ENCODE measurements at regions not wholly inside any gene's neighbourhood (a gene's known extent, or its start where the extent isn't known, plus 50 kb on each side); places are given as distances from the start of the nearest gene placed in this dataset.
"Not testable (repeated sequence)": the region's sequence is repeated elsewhere in the genome, so short reads cannot be mapped to it uniquely, and the experiment has no call there.

GRCh38 chr4:179048839-179049453 is 1606.7 kb upstream of the AGA start:
- Histone ChIP-seq H3K14ac (ENCODE audit: low read length in 2 of 2) (no peak overlapping the region), H4K8ac (ENCODE audit: low read length) (no peak overlapping the region), H2BK120ac (ENCODE audit: low read depth, low read length) (no peak overlapping the region), H2BK12ac (ENCODE audit: low read length in 2 of 2) (no peak overlapping the region), H3K9me3 (ENCODE audit: control insufficient read depth, low read length) (peaks cover 38% of the 10 kb centered on the region), H3K36me3 (ENCODE audit: control insufficient read depth in 1 of 2, insufficient read depth in 2 of 2, low read depth in 1 of 2, low read length in 2 of 2) (no peaks in the 10 kb centered on the region), H2BK5ac (ENCODE audit: low read depth, low read length, poor library complexity, severe bottlenecking) (no peak overlapping the region), H2AFZ (ENCODE audit: low read depth, low read length) (no peak overlapping the region), H3K9ac (ENCODE audit: low read length) (no peak overlapping the region), H4K91ac (ENCODE audit: low read length) (no peak overlapping the region), H3K4me1 (ENCODE audit: control insufficient read depth, insufficient read depth, low read depth, low read length) (no peaks in the 10 kb centered on the region), H3K23ac (ENCODE audit: low read length in 2 of 2) (no peak overlapping the region), H3K4me3 (ENCODE audit: insufficient read depth in 1 of 2, low read depth in 1 of 2, low read length in 2 of 2) (no peak overlapping the region), H2BK15ac (ENCODE audit: low read depth, poor library complexity, severe bottlenecking) (no peak overlapping the region), H3K4ac (ENCODE audit: low read depth in 1 of 2, low read length in 2 of 2) (no peak overlapping the region), H3K4me2 (ENCODE audit: low read length, poor library complexity, severe bottlenecking) (no peak overlapping the region), H2AK5ac (ENCODE audit: low read length, severe bottlenecking) (no peak overlapping the region), H3K79me1 (replicated peaks; ENCODE audit: low read length, poor library complexity, severe bottlenecking) (no peaks in the 10 kb centered on the region), H3K18ac (ENCODE audit: low read depth in 1 of 2, low read length in 2 of 2) (no peak overlapping the region), H3K27ac (ENCODE audit: low read length, poor library complexity, severe bottlenecking) (no peak overlapping the region), H3K27me3 (ENCODE audit: control insufficient read depth in 1 of 2, insufficient read depth in 1 of 2, low read length in 2 of 2) (no peaks in the 10 kb centered on the region)
- whole genome bisulfite sequencing: 78% methylated on average over 6 of the region's 6 CpGs
- no peak for DNase-seq

GRCh38 chr4:179051206-179051605 is 1609.0 kb upstream of the AGA start:
- Histone ChIP-seq H2BK5ac (ENCODE audit: low read depth, low read length, poor library complexity, severe bottlenecking) (no peak overlapping the region), H3K4me1 (ENCODE audit: control insufficient read depth, insufficient read depth, low read depth, low read length) (no peaks in the 10 kb centered on the region), H4K91ac (ENCODE audit: low read length) (no peak overlapping the region), H3K18ac (ENCODE audit: low read depth in 1 of 2, low read length in 2 of 2) (no peak overlapping the region), H3K4ac (ENCODE audit: low read depth in 1 of 2, low read length in 2 of 2) (no peak overlapping the region), H3K14ac (ENCODE audit: low read length in 2 of 2) (no peak overlapping the region), H2BK15ac (ENCODE audit: low read depth, poor library complexity, severe bottlenecking) (no peak overlapping the region), H3K27ac (ENCODE audit: low read length, poor library complexity, severe bottlenecking) (no peak overlapping the region), H2AK5ac (ENCODE audit: low read length, severe bottlenecking) (no peak overlapping the region), H2BK12ac (ENCODE audit: low read length in 2 of 2) (no peak overlapping the region), H3K4me3 (ENCODE audit: insufficient read depth in 1 of 2, low read depth in 1 of 2, low read length in 2 of 2) (no peak overlapping the region), H3K9me3 (ENCODE audit: control insufficient read depth, low read length) (peaks cover 36% of the 10 kb centered on the region), H3K27me3 (ENCODE audit: control insufficient read depth in 1 of 2, insufficient read depth in 1 of 2, low read length in 2 of 2) (no peaks in the 10 kb centered on the region), H2AFZ (ENCODE audit: low read depth, low read length) (no peak overlapping the region), H2BK120ac (ENCODE audit: low read depth, low read length) (no peak overlapping the region), H4K8ac (ENCODE audit: low read length) (no peak overlapping the region), H3K36me3 (ENCODE audit: control insufficient read depth in 1 of 2, insufficient read depth in 2 of 2, low read depth in 1 of 2, low read length in 2 of 2) (no peaks in the 10 kb centered on the region), H3K79me1 (replicated peaks; ENCODE audit: low read length, poor library complexity, severe bottlenecking) (no peaks in the 10 kb centered on the region), H3K23ac (ENCODE audit: low read length in 2 of 2) (no peak overlapping the region), H3K9ac (ENCODE audit: low read length) (no peak overlapping the region), H3K4me2 (ENCODE audit: low read length, poor library complexity, severe bottlenecking) (no peak overlapping the region)
- DNase-seq: no peak
- WGBS: no CpG with 5 or more reads among the region's 1 CpG

- Histone ChIP-seq H2BK5ac (ENCODE audit: low read depth, low read length, poor library complexity, severe bottlenecking) (no peak overlapping the region), H3K27me3 (ENCODE audit: control insufficient read depth in 1 of 2, insufficient read depth in 1 of 2, low read length in 2 of 2) (no peaks in the 10 kb centered on the region), H2AK5ac (ENCODE audit: low read length, severe bottlenecking) (no peak overlapping the region), H3K4me1 (ENCODE audit: control insufficient read depth, insufficient read depth, low read depth, low read length) (no peaks in the 10 kb centered on the region), H2BK15ac (ENCODE audit: low read depth, poor library complexity, severe bottlenecking) (no peak overlapping the region), H3K9ac (ENCODE audit: low read length) (no peak overlapping the region), H3K79me1 (replicated peaks; ENCODE audit: low read length, poor library complexity, severe bottlenecking) (no peaks in the 10 kb centered on the region), H3K23ac (ENCODE audit: low read length in 2 of 2) (no peak overlapping the region), H3K4me2 (ENCODE audit: low read length, poor library complexity, severe bottlenecking) (no peak overlapping the region), H3K14ac (ENCODE audit: low read length in 2 of 2) (no peak overlapping the region), H3K18ac (ENCODE audit: low read depth in 1 of 2, low read length in 2 of 2) (no peak overlapping the region), H2BK12ac (ENCODE audit: low read length in 2 of 2) (no peak overlapping the region), H3K9me3 (ENCODE audit: control insufficient read depth, low read length) (peaks cover 29% of the 10 kb centered on the region), H3K27ac (ENCODE audit: low read length, poor library complexity, severe bottlenecking) (no peak overlapping the region), H4K91ac (ENCODE audit: low read length) (no peak overlapping the region), H3K4me3 (ENCODE audit: insufficient read depth in 1 of 2, low read depth in 1 of 2, low read length in 2 of 2) (no peak overlapping the region), H2BK120ac (ENCODE audit: low read depth, low read length) (no peak overlapping the region), H3K36me3 (ENCODE audit: control insufficient read depth in 1 of 2, insufficient read depth in 2 of 2, low read depth in 1 of 2, low read length in 2 of 2) (no peaks in the 10 kb centered on the region), H4K8ac (ENCODE audit: low read length) (no peak overlapping the region), H2AFZ (ENCODE audit: low read depth, low read length) (no peak overlapping the region), H3K4ac (ENCODE audit: low read depth in 1 of 2, low read length in 2 of 2) (no peak overlapping the region)
- WGBS: 93% methylated on average over 3 of the region's 3 CpGs
- DNase-seq: no peak
These were observed 1617.2 kb upstream of the AGA start for GRCh38 chr4:179059396-179059795.

GRCh38 chr4:179066254-179066653 is 1624.0 kb upstream of the AGA start:
- H3K36me3 ChIP-seq (ENCODE audit: control insufficient read depth in 1 of 2, insufficient read depth in 2 of 2, low read depth in 1 of 2, low read length in 2 of 2); H4K8ac ChIP-seq (ENCODE audit: low read length); DNase-seq; H3K4ac ChIP-seq (ENCODE audit: low read depth in 1 of 2, low read length in 2 of 2); H3K27ac ChIP-seq (ENCODE audit: low read length, poor library complexity, severe bottlenecking); H3K23ac ChIP-seq (ENCODE audit: low read length in 2 of 2); H3K9ac ChIP-seq (ENCODE audit: low read length); H3K4me1 ChIP-seq (ENCODE audit: control insufficient read depth, insufficient read depth, low read depth, low read length); H3K79me1 ChIP-seq (replicated peaks; ENCODE audit: low read length, poor library complexity, severe bottlenecking); H3K4me2 ChIP-seq (ENCODE audit: low read length, poor library complexity, severe bottlenecking); H2BK120ac ChIP-seq (ENCODE audit: low read depth, low read length); H4K91ac ChIP-seq (ENCODE audit: low read length); H3K18ac ChIP-seq (ENCODE audit: low read depth in 1 of 2, low read length in 2 of 2); H2BK15ac ChIP-seq (ENCODE audit: low read depth, poor library complexity, severe bottlenecking); H2BK12ac ChIP-seq (ENCODE audit: low read length in 2 of 2); H2BK5ac ChIP-seq (ENCODE audit: low read depth, low read length, poor library complexity, severe bottlenecking); H3K14ac ChIP-seq (ENCODE audit: low read length in 2 of 2); H2AK5ac ChIP-seq (ENCODE audit: low read length, severe bottlenecking); H3K4me3 ChIP-seq (ENCODE audit: insufficient read depth in 1 of 2, low read depth in 1 of 2, low read length in 2 of 2); H3K27me3 ChIP-seq (ENCODE audit: control insufficient read depth in 1 of 2, insufficient read depth in 1 of 2, low read length in 2 of 2); H2AFZ ChIP-seq (ENCODE audit: low read depth, low read length): not testable (repeated sequence)
- WGBS: 94% methylated on average over 11 of the region's 12 CpGs
- H3K9me3 ChIP-seq (ENCODE audit: control insufficient read depth, low read length): peaks cover 14% of the 10 kb centered on the region

All from mesenchymal stem cell (in vitro differentiated cells and primary cell).